Chondrocyte (in vitro differentiated cells): ENCODE measurements at regions not wholly inside any gene's neighbourhood (a gene's known extent, or its start where the extent isn't known, plus 50 kb on each side); places are given as distances from the start of the nearest gene placed in this dataset.

Source experiments
- DNase-seq: peaks from one replicate; pipeline ENCODE4 v3.0.0; 2021; ENCODE audit warnings: mixed read lengths, low spot score
- H3K27ac Mint-ChIP-seq: one replicate; pipeline ENCODE4 v1.8.0; 2021; ENCODE audit warnings: mild to moderate bottlenecking, moderate library complexity, mixed read lengths; ENCODE audit not compliant: unreplicated experiment
- H3K27me3 Mint-ChIP-seq: 2 replicates; pipeline ENCODE4 v1.8.0; 2021; ENCODE audit warnings: low read depth, mixed read lengths
- H3K36me3 Mint-ChIP-seq: 2 replicates; pipeline ENCODE4 v1.8.0; 2021; ENCODE audit warnings: low read depth, mixed read lengths
- H3K4me1 Mint-ChIP-seq: 2 replicates; pipeline ENCODE4 v1.8.0; 2021; ENCODE audit warnings: low read depth, mild to moderate bottlenecking, mixed read lengths
- H3K4me3 Mint-ChIP-seq: one replicate; pipeline ENCODE4 v1.8.0; 2021; ENCODE audit warnings: mild to moderate bottlenecking, moderate library complexity, mixed read lengths; ENCODE audit not compliant: unreplicated experiment
- H3K9me3 Mint-ChIP-seq: 2 replicates; pipeline ENCODE4 v1.8.0; 2021; ENCODE audit warnings: low read depth, mixed read lengths
- TF ChIP-seq, protein P1 (sequence below): fragments of 200-600 bp; sonication (generic); IDR thresholded peaks from 2 replicates; pipeline ENCODE4 v1.5.0; 2021; ENCODE audit warnings: antibody characterized with exemption, mild to moderate bottlenecking, moderate library complexity

DNA sequence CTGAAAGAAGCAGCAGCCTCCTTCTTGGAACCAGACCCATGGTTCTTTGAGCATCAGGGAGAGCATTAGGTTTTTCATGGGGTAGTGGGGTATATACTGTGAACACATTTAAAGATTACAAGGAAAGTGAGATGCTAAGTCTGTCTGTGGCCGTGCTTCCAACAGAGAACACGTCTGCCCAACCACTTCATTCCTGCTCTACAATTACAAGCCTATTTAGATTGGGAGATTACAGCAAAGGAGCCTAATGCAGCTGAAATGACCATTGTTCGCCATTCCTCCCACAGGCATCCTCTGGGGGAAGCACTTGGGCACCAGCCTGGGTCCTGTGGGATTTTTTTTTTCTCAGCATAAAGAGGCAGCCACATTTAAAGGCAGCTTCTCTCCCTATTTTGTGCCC lies 536.4 kb downstream of the XPNPEP1 start:
- H3K27ac Mint-ChIP-seq, result no peak overlapping the region
- no peaks in the 10 kb centered on the region for H3K36me3 Mint-ChIP-seq
- H3K9me3 Mint-ChIP-seq, result no peaks in the 10 kb centered on the region
- no peaks in the 10 kb centered on the region for H3K4me1 Mint-ChIP-seq
- H3K4me3 Mint-ChIP-seq, result no peak overlapping the region
- H3K27me3 Mint-ChIP-seq, result no peaks in the 10 kb centered on the region
- TF ChIP-seq, protein P1, sequence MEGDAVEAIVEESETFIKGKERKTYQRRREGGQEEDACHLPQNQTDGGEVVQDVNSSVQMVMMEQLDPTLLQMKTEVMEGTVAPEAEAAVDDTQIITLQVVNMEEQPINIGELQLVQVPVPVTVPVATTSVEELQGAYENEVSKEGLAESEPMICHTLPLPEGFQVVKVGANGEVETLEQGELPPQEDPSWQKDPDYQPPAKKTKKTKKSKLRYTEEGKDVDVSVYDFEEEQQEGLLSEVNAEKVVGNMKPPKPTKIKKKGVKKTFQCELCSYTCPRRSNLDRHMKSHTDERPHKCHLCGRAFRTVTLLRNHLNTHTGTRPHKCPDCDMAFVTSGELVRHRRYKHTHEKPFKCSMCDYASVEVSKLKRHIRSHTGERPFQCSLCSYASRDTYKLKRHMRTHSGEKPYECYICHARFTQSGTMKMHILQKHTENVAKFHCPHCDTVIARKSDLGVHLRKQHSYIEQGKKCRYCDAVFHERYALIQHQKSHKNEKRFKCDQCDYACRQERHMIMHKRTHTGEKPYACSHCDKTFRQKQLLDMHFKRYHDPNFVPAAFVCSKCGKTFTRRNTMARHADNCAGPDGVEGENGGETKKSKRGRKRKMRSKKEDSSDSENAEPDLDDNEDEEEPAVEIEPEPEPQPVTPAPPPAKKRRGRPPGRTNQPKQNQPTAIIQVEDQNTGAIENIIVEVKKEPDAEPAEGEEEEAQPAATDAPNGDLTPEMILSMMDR, result no peak
- DNase-seq, result no peak

DNA sequence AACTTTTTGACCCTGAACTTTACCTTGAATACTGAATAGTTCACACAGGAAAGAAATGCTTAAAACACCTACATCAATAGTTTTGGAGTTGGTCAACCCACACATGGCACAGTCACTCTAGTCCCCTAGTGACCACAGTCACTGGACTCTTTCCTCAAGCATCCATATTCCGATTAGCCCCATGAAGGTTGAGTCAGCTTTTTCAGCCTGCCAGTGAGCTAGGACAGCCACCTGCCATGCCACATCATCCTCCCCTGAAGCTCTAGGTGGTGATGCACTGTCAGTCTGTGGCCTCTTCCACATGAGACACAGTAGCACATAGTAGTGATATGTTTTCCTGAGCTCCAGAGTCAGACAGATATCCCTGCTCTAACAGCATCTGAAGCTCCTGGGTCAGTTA lies 537.2 kb downstream of the XPNPEP1 start:
- Mint-ChIP-seq H3K9me3 (no peaks in the 10 kb centered on the region), H3K27me3 (no peaks in the 10 kb centered on the region), H3K27ac (no peak overlapping the region), H3K4me1 (no peaks in the 10 kb centered on the region), H3K36me3 (no peaks in the 10 kb centered on the region), H3K4me3 (no peak overlapping the region)
- no peak for DNase-seq
- TF ChIP-seq, protein P1, result no peak

DNA sequence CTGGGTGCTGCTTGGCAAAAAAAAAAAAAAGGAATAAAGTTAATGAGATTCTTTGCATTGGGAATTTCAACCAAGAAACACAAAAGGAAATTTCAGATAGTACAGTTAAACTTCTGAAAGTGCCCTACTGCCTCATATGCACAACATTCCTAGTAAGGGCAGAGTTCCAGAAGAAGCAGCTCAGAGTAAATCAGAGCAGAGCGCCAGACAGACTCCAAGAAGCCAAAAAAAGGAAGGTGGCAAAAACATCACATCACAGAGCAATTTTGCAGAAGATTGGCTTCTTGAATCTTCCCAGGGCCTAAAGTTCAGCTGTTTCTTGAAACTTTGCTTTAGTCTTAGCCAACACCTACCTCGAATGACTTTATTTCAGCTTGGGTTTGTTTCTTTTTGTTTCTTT lies 544.1 kb downstream of the XPNPEP1 start:
- no peak overlapping the region for H3K27ac Mint-ChIP-seq
- H3K27me3 Mint-ChIP-seq, result no peaks in the 10 kb centered on the region

DNA sequence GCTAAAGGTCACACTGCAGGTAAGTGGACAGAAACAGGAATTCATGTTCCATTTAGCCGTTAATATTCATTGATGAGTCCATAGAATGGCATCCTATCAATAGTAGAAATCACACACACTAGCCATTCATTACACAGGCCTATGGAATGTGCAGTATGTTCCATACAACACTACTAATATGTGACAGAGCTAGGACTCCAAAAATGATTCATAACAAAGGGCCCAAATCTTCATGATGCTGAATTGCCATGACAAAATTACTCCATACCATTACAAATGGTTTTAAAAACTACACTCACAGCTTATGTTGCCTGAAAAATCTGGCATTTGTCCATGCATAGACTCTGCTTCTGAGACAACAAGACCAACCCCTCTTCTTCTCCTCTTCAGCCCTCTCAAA lies 549.1 kb downstream of the XPNPEP1 start:
- Mint-ChIP-seq H3K27me3 (no peaks in the 10 kb centered on the region), H3K27ac (no peak overlapping the region), H3K4me1 (no peaks in the 10 kb centered on the region), H3K9me3 (peaks cover 7% of the 10 kb centered on the region), H3K4me3 (no peak overlapping the region), H3K36me3 (no peaks in the 10 kb centered on the region)
- TF ChIP-seq, protein P1, result no peak
- DNase-seq, result no peak

More for the DNA sequence above, 544.1 kb downstream of the XPNPEP1 start:
- H3K4me3 Mint-ChIP-seq, result no peak overlapping the region
- TF ChIP-seq, protein P1, result no peak
- no peaks in the 10 kb centered on the region for H3K4me1 Mint-ChIP-seq
- H3K36me3 Mint-ChIP-seq, result no peaks in the 10 kb centered on the region
- peaks cover 3% of the 10 kb centered on the region for H3K9me3 Mint-ChIP-seq
- DNase-seq, result no peak

DNA sequence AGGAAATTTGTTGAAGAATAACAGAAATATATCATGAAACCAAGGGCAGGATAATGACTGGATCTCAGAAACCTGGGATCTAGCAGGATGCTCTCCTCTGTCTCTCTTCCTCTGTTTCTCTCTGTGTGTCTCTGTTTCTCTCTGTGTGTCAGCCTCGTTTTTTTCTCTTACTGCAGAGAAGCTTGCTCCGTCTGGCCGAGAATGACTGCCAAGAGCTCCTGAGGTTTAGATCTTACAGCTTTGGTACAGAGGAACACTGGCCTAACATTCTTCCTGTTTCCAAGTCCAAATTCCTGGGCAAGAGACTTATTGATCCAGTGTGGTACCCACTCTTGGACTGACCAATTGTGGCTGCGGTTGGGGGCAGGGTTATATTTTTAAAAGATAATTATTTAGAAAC lies 564.0 kb downstream of the XPNPEP1 start:
- no peak overlapping the region for H3K27ac Mint-ChIP-seq
- TF ChIP-seq, protein P1, result no peak
- no peak for DNase-seq
- no peaks in the 10 kb centered on the region for H3K9me3 Mint-ChIP-seq
- no peaks in the 10 kb centered on the region for H3K36me3 Mint-ChIP-seq
- no peaks in the 10 kb centered on the region for H3K4me1 Mint-ChIP-seq
- no peak overlapping the region for H3K4me3 Mint-ChIP-seq
- peaks cover 2% of the 10 kb centered on the region for H3K27me3 Mint-ChIP-seq
